HCT116 (cell line): ENCODE measurements at regions not wholly inside any gene's neighbourhood (a gene's known extent, or its start where the extent isn't known, plus 50 kb on each side); places are given as distances from the start of the nearest gene placed in this dataset.

Experiments
- ATAC-seq: fragments of 200-7000 bp; cut with Tn5 transposase; 2 replicates; pipeline ENCODE4 v1.9.1; 2020; ENCODE audit warnings: mild to moderate bottlenecking, moderate library complexity
- BruUV-seq: library from RNA; stranded (reverse); fragments of 400-500 nt; replicated peaks from 2 replicates; lab custom pipeline; 2021; lab: Mats Ljungman, UMichigan
- CTCF ChIA-PET: fragments of 300-600 bp; sonication (Branson Sonifier 250); formaldehyde crosslinking; loops from one replicate; lab custom pipeline; 2021; ENCODE audit warnings: antibody characterized with exemption; lab: Charles Lee
- POLR2A ChIA-PET: fragments of 300-600, 350-600 bp; sonication (Branson Sonifier 250); formaldehyde crosslinking; loops from one replicate; lab custom pipeline; 2021; ENCODE audit warnings: antibody characterized with exemption; lab: Charles Lee
- RAD21 ChIA-PET, 2 experiments: fragments of 300-600 bp; sonication (Branson Sonifier 250); formaldehyde crosslinking; loops; one replicate each; lab custom pipeline; 2023; ENCODE audit warnings: low total read pairs in 2 of 2; ENCODE audit not compliant: uncharacterized antibody in 2 of 2, unreplicated experiment in 2 of 2, low non-redundant PET in 1 of 2; lab: Charles Lee
- DNase-seq: peaks from one replicate; pipeline ENCODE4 v3.0.0-alpha.2; 2010; ENCODE audit warnings: low read depth, low spot score
- H2AFZ ChIP-seq: fragments of 200-600 bp; shearing (Covaris generic), sonication (generic); 2 replicates; pipeline ENCODE4 v1.6.1; 2017; ENCODE audit warnings: low read depth, mixed run types, mixed read lengths, antibody characterized with exemption, low read length; ENCODE audit not compliant: poor library complexity, severe bottlenecking
- H3K27ac ChIP-seq: 2 replicates; pipeline ENCODE4 v1.5.1; 2012; ENCODE audit warnings: low read depth, low read length
- H3K27me3 ChIP-seq: fragments of 200-600 bp; sonication (generic); 2 replicates; pipeline ENCODE4 v1.6.1; 2016; ENCODE audit warnings: mixed run types, low read length, mixed read lengths; ENCODE audit not compliant: insufficient read depth
- H3K36me3 ChIP-seq, 2 experiments: fragments of 200-500 bp in 1 of 2; fragments of 200-600 bp in 1 of 2; sonication (Bioruptor generic) in 1 of 2; sonication (generic) in 1 of 2; 2 replicates each; pipeline versions ENCODE4 v1.5.1 to v1.6.1; 2014 to 2016; ENCODE audit warnings: low read length in 2 of 2, inconsistent platforms in 1 of 2, mixed read lengths in 1 of 2, mixed run types in 1 of 2; ENCODE audit not compliant: insufficient read depth in 2 of 2, control insufficient read depth in 1 of 2
- H3K4me1 ChIP-seq, 2 experiments: fragments of 200-600 bp in 1 of 2; sonication (generic) in 1 of 2; 2 replicates each; pipeline versions ENCODE4 v1.5.1 to v1.6.1; 2012 to 2017; ENCODE audit warnings: low read length in 2 of 2, inconsistent platforms in 1 of 2, mild to moderate bottlenecking in 1 of 2, mixed read lengths in 1 of 2, mixed run types in 1 of 2, moderate library complexity in 1 of 2; ENCODE audit not compliant: insufficient read depth in 2 of 2, control insufficient read depth in 1 of 2
- H3K4me2 ChIP-seq: fragments of 200-600 bp; sonication (generic); 2 replicates; pipeline ENCODE4 v1.6.1; 2017; ENCODE audit warnings: mixed run types, low read length, mixed read lengths
- H3K4me3 ChIP-seq, 2 experiments: fragments of 200-600 bp in 1 of 2; sonication (generic) in 1 of 2; replicated peaks in 1 of 2; 2 replicates each; pipeline ENCODE4 v1.5.1; 2011 to 2016; ENCODE audit warnings: low read length in 2 of 2, control low read depth in 1 of 2, low read depth in 1 of 2, mild to moderate bottlenecking in 1 of 2, mixed read lengths in 1 of 2, mixed run types in 1 of 2
- H3K79me2 ChIP-seq: fragments of 200-600 bp; sonication (generic); 2 replicates; pipeline ENCODE4 v1.6.1; 2017; ENCODE audit warnings: mild to moderate bottlenecking, mixed run types, low read length, moderate library complexity, mixed read lengths; ENCODE audit not compliant: insufficient read depth
- H3K9ac ChIP-seq: fragments of 200-600 bp; sonication (generic); 2 replicates; pipeline ENCODE4 v1.6.1; 2016; ENCODE audit warnings: low read length, mixed read lengths
- H3K9me2 ChIP-seq: fragments of 200-600 bp; sonication (generic), shearing (Covaris generic); 2 replicates; pipeline ENCODE4 v1.6.1; 2017; ENCODE audit warnings: mixed run types, mild to moderate bottlenecking, moderate library complexity; ENCODE audit not compliant: insufficient read depth
- H3K9me3 ChIP-seq, 2 experiments: fragments of 200-500 bp in 1 of 2; fragments of 200-600 bp in 1 of 2; sonication (Bioruptor generic) in 1 of 2; sonication (generic) in 1 of 2; 2 replicates each; pipeline ENCODE4 v1.6.1; 2014 to 2017; ENCODE audit warnings: low read length in 2 of 2, mixed read lengths in 2 of 2, inconsistent platforms in 1 of 2, low read depth in 1 of 2, mild to moderate bottlenecking in 1 of 2, mixed run types in 1 of 2, moderate library complexity in 1 of 2; ENCODE audit not compliant: control insufficient read depth in 1 of 2, insufficient read depth in 1 of 2
- H4K20me1 ChIP-seq: fragments of 200-600 bp; sonication (generic), shearing (Covaris generic); 2 replicates; pipeline ENCODE4 v1.6.1; 2017; ENCODE audit warnings: mixed run types, mild to moderate bottlenecking, moderate library complexity; ENCODE audit not compliant: insufficient read depth
- CBX3 ChIP-seq: IDR thresholded peaks from 2 replicates; pipeline ENCODE4 v1.6.1; 2012; ENCODE audit warnings: low read depth
- EGR1 ChIP-seq: IDR thresholded peaks from 2 replicates; pipeline ENCODE4 v1.6.1; 2012; ENCODE audit warnings: low read depth
- EZH2phosphoT487 ChIP-seq: fragments of 200-600 bp; IDR thresholded peaks from 2 replicates; pipeline ENCODE4 v1.6.1; 2018; ENCODE audit warnings: antibody characterized with exemption, borderline replicate concordance
- FOSL1 ChIP-seq: IDR thresholded peaks from 2 replicates; pipeline ENCODE4 v1.6.1; 2012; ENCODE audit warnings: low read depth
- JUND ChIP-seq: IDR thresholded peaks from 2 replicates; pipeline ENCODE4 v1.6.1; 2012
- TCF7L2 ChIP-seq: IDR thresholded peaks from 2 replicates; pipeline ENCODE4 v1.7.0; 2011; ENCODE audit warnings: borderline replicate concordance, inconsistent platforms; ENCODE audit not compliant: insufficient read depth, insufficient read length; ENCODE audit errors: extremely low read depth
- YY1 ChIP-seq: IDR thresholded peaks from 2 replicates; pipeline ENCODE4 v1.6.1; 2011; ENCODE audit warnings: low read length, low read depth, moderate library complexity, mild to moderate bottlenecking; ENCODE audit not compliant: insufficient replicate concordance; ENCODE audit errors: extremely low read depth
- ZNF274 ChIP-seq: fragments of 200-500 bp; sonication (Bioruptor generic); IDR thresholded peaks from 2 replicates; pipeline ENCODE4 v1.6.1; 2014; ENCODE audit warnings: mild to moderate bottlenecking, low read depth, low read length, inconsistent platforms
- intact Hi-C: fragments of 100-400 bp; cut with micrococcal nuclease; formaldehyde crosslinking; loops from 2 replicates; pipeline ENCODE4 v1.10.0; 2022
- TF ChIP-seq, protein P1 (sequence below): IDR thresholded peaks from 2 replicates; pipeline ENCODE4 v1.6.1; 2012; ENCODE audit warnings: low read depth
- TF ChIP-seq, protein P2 (sequence below): IDR thresholded peaks from 2 replicates; pipeline ENCODE4 v1.6.1; 2011; ENCODE audit warnings: mild to moderate bottlenecking, low read length, moderate library complexity; ENCODE audit not compliant: insufficient replicate concordance; ENCODE audit errors: extremely low read depth

DNA sequence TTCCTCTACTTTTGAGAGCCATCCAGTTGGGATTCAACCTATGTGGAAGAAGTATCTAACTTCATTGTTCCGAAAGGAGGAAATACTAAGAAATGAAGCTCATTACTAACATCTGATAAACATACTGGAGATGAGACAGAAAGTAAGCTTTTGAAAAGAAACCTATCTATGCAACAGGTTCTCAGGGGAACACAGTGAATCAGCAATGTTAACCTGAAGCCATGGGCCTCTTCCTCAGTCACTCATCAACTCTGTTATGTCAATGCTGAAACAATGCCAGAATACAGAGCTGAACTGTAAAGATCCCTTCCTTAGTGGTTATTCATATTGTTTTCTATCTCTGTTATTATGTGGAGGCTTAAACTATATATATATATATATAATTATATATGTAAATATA lies 55.5 kb upstream of the ESRRG start:
- Histone ChIP-seq H3K4me3 (no peak overlapping the region), H3K9me3 (no peaks in the 10 kb centered on the region), H2AFZ (no peak overlapping the region), H3K9ac (no peak overlapping the region), H3K79me2 (no peaks in the 10 kb centered on the region), H4K20me1 (no peaks in the 10 kb centered on the region), H3K27ac (no peak overlapping the region), H3K4me2 (no peak overlapping the region), H3K27me3 (no peaks in the 10 kb centered on the region), H3K4me1 (no peaks in the 10 kb centered on the region), H3K36me3 (no peaks in the 10 kb centered on the region), H3K9me2 (no peaks in the 10 kb centered on the region)
- intact Hi-C loops: no loop called here
- no peak for TF ChIP-seq TCF7L2
- TF ChIP-seq, protein P1, sequence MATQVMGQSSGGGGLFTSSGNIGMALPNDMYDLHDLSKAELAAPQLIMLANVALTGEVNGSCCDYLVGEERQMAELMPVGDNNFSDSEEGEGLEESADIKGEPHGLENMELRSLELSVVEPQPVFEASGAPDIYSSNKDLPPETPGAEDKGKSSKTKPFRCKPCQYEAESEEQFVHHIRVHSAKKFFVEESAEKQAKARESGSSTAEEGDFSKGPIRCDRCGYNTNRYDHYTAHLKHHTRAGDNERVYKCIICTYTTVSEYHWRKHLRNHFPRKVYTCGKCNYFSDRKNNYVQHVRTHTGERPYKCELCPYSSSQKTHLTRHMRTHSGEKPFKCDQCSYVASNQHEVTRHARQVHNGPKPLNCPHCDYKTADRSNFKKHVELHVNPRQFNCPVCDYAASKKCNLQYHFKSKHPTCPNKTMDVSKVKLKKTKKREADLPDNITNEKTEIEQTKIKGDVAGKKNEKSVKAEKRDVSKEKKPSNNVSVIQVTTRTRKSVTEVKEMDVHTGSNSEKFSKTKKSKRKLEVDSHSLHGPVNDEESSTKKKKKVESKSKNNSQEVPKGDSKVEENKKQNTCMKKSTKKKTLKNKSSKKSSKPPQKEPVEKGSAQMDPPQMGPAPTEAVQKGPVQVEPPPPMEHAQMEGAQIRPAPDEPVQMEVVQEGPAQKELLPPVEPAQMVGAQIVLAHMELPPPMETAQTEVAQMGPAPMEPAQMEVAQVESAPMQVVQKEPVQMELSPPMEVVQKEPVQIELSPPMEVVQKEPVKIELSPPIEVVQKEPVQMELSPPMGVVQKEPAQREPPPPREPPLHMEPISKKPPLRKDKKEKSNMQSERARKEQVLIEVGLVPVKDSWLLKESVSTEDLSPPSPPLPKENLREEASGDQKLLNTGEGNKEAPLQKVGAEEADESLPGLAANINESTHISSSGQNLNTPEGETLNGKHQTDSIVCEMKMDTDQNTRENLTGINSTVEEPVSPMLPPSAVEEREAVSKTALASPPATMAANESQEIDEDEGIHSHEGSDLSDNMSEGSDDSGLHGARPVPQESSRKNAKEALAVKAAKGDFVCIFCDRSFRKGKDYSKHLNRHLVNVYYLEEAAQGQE: no peak
- TF ChIP-seq EZH2phosphoT487: no peak
- no peak for TF ChIP-seq ZNF274
- TF ChIP-seq EGR1: no peak
- TF ChIP-seq FOSL1: no peak
- TF ChIP-seq YY1: no peak
- TF ChIP-seq JUND: no peak
- TF ChIP-seq, protein P2, sequence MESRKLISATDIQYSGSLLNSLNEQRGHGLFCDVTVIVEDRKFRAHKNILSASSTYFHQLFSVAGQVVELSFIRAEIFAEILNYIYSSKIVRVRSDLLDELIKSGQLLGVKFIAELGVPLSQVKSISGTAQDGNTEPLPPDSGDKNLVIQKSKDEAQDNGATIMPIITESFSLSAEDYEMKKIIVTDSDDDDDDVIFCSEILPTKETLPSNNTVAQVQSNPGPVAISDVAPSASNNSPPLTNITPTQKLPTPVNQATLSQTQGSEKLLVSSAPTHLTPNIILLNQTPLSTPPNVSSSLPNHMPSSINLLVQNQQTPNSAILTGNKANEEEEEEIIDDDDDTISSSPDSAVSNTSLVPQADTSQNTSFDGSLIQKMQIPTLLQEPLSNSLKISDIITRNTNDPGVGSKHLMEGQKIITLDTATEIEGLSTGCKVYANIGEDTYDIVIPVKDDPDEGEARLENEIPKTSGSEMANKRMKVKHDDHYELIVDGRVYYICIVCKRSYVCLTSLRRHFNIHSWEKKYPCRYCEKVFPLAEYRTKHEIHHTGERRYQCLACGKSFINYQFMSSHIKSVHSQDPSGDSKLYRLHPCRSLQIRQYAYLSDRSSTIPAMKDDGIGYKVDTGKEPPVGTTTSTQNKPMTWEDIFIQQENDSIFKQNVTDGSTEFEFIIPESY: no peak
- no peak for TF ChIP-seq CBX3
- ChIA-PET RAD21 (no interaction called here), CTCF (no interaction called here), POLR2A (no interaction called here)
- DNase-seq: no peak
- ATAC-seq: no peak
- no TSS peak for BruUV-seq
